Limb (tissue), 2 donors: ENCODE measurements at regions not wholly inside any gene's neighbourhood (a gene's known extent, or its start where the extent isn't known, plus 50 kb on each side); places are given as distances from the start of the nearest gene placed in this dataset.
"Not testable (repeated sequence)": the region's sequence is repeated elsewhere in the genome, so short reads cannot be mapped to it uniquely, and the experiment has no call there.

ENCODE experiments used
- DNase-seq, 2 donors: peaks; one replicate each; pipeline ENCODE4 v3.0.0-alpha.2; 2016; ENCODE audit errors: extremely low spot score in 2 of 2

DNA sequence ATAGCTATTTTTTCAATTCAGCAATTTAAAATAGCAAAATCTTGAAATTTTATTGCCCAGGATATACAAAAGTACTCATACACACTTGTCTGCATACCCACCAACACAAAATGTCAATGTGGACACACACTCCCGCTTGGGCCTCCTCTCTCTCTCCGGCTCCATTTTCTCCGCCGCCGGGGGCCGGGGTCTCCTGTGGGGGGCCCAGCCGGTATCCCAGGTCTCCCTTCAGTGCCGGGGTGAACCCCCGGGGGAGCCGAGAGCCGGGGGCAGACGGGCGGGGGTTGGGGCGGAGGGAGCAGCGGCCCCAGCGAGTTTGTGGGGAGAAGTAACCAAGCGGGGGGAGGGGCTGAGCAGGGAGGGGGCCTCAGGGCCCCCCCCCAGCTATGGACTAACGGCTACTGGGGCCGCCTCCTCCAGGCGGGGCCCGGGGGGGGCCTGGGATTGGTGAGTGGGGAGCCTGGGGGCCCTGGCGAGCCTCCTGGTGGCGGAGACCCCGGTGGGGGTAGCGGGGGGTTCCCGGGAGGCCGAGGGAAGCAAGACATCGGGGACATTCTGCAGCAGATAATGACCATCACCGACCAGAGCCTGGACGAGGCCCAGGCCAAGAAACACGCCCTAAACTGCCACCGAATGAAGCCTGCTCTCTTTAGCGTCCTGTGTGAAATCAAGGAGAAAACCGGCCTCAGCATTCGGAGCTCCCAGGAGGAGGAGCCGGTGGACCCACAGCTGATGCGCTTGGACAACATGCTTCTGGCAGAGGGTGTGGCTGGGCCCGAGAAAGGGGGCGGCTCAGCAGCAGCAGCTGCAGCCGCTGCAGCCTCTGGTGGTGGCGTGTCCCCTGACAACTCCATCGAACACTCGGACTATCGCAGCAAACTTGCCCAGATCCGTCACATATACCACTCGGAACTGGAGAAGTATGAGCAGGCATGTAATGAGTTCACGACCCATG lies 56.6 kb downstream of the CHST2 start:
- DNase-seq, result not testable (repeated sequence)

DNA sequence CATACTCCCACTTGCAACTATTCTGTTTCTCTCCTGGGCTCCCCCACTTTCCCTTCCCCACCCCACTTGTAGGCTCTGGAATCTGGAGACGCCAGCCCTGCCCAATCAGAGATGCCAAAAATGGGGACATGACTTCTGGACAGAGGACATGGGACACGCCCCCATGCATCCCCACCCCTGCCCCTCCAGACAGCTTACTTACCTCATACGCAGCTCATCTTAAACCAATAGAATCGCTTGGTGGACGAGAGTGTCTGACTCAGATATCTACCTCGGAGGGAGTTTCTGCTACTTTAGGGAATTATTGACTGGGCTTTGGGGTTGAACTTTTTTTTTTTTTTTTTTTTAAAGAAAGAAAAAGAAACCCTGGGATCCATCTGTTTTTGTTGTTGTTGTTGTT lies 58.4 kb downstream of the CHST2 start:
- not testable (repeated sequence) for DNase-seq

DNA sequence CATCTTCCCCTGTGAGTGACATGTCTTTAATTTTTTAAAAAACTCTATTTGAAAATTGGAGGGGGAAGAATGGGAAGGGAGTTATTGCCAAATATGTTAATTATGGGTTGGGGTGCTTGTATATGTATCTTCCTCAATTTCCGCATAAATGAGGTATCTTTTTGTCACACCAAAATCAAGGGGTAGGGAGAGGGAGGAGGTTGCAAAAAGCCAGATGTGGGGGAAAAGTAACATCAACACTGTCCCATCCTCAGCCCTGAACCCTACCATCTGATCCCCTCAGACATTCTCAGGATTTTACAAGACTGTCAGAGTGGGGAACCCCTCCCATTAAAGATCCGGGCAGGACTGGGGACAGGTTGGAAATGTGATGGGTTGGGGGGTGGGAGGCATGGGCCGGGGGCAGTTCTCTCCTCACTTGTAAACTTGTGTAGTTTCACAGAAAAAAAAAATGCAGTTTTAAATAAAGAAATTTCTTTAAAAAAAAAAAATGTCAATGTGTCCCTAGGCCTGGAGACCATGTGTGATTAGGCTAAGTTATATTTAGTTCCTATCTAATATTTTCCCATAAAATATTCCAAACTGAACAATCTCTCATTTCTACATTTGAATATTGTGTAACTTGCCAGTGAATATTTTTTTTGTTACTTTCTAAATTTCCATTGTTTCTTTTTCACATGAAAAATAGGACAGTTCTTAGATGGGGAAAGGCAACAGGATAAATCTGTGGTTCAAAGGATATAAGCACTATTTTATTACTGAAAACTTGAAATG lies 59.4 kb downstream of the CHST2 start:
- not testable (repeated sequence) for DNase-seq

DNA sequence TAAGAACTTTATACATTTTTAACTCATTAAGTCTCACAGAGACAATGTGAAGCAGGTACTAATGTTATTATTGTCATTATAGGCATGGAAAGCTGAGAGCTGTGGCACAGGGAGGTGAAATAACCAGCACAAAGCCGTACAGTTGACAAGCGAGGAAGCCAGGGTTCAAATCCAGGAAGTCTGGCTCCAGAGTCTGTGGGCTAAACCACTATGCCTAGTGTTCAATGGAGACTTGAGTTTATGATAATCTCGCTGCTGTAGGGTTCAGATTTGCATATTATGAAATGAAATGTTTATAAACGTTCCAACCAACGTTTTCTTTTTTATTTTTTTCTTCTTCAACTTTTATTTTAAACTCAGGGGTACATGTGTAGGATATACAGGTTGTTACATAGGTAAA lies 60.0 kb downstream of the CHST2 start:
- DNase-seq, result no peak

DNA sequence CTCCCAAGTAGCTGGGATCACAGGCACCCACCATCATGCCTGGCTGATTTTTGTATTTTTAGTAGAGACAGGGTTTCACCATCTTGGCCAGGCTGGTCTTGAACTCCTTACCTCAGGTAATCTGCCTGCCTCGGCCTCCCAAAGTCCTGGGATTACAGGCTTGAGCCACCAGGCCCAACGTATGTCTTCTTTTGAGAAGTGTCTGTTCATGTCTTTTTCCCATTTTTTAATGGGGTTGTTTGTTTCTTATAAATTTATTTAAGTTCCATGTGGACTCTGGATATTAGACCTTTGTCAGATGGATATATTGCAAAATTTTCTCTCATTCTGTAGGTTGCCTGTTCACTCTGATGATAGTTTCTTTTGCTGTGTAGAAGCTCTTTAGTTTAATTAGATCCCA lies 61.3 kb downstream of the CHST2 start:
- not testable (repeated sequence) for DNase-seq

DNA sequence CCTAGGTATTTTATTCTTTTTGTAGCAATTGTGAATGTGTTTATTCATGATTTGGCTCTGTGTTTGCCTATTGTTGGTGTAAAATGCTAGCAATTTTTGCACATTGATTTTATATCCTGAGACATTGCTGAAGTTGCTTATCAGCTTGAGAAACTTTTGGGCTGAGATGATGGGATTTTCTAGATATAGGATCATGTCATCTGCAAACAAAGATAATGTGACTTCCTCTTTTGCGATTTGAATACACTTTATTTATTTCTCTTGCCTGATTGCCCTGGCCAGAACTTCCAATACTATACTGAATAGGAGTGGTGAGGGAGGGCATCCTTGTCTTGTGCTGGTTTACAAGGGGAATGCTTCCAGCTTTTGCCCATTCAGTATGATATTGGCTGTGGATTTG lies 62.4 kb downstream of the CHST2 start:
- DNase-seq, result not testable (repeated sequence)

DNA sequence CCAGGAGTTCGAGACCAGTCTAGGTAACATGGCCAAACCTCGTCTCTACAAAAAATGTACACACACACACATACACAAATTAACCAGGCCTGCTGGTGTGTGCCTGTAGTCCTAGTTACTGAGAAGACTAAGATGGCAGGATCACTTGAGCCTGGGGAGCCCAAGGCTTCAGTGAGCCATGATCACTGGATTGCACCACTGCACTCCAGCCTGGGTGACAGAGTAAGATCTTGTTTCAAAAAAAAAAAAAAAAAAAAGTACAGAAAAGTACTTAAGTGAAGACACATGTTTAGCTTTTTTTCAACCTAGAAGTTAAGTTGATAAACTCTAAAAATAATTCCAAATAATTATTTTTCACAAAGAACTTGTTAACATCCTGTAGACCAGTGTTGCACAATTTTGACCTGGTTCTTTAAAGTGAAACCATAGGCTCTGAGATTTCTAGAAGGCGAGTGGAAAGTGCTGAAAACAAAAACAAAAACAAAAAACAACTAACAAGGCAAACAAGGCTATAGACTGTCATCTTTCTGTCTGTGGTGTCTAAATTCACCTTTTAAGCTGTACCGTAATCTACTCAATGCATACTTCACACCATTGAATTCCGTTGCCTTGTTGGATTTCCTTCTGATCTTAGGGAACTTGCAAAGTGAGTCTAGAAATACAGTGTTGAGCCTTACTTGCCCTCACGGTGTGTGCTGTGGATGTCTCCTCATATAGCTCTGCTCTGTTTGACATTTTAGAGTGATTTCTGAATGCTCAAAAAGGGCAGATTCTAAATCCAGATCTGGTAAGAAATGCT lies 63.5 kb downstream of the CHST2 start:
- no peak for DNase-seq

DNA sequence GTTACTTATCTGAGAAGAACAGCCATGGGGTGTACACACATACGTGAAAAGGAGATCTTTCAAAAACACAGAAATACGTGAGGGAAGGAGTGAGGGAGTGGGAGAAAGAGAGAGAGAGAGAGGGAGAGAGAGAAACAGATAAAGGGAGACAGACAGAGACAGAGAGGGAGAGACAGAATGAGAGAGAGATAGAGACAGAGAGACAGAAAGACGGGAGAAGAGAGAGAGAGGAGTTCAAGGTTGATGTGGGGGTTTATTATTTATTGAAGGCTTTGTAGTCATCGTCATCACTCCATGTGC lies 64.0 kb downstream of the CHST2 start:
- no peak for DNase-seq

DNA sequence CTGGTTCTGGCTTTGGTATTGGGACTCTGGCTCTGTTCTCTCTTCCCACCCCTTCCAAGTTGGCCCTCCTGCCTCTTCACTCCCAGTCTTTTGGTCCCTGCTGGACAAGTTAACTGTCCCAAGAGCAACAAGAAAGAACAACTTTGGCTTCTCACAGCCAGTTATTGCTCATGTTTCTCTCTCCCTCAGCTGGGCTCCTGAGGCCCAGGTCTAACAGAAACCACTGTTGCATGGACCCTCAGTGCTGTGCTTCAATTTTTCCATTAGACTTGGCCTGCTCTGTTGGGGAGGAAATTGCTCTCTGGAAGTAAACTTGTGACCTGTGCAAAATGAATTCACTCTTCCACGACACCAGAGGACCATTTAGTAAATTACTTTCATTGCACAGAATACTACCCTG lies 64.5 kb downstream of the CHST2 start:
- DNase-seq, result no peak

DNA sequence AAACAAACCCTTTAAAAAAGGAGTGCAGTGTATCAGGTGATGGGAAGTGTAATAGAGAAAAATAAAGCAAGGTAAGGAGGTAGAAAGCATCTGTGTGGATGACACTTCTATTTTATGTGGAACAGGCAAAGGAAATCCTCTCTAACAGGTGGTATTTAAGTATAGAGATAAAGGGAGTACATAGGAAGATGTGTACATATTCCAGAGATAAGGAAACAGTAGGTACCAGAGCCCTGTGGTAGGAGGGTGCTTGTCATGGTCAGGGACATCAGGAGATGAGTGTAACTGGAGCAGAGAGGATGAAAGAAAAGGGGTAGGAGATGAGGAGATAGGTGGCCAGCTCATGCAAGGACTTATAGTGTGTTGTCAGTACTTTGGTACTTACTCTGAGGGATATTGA lies 65.8 kb downstream of the CHST2 start:
- no peak for DNase-seq

DNA sequence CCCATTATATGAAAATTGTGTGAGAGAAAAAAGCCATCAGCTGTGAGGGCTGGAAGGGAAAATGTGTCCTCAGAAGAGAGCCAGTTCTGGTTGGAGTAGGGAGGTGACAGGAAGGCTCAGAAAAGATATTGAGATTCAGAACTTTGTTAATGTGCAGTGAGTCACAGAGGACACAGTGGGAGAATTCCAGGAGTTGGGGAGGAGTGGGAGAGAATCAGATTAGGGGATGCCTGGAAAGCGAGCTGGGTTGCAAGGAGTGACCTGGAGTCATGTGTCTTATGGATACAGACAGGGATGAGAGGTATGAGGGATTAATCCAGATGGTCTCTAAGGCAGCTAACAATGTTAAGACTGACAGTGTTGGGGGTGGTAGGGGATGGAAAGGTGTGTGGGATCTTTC lies 67.5 kb downstream of the CHST2 start:
- DNase-seq, result no peak

DNA sequence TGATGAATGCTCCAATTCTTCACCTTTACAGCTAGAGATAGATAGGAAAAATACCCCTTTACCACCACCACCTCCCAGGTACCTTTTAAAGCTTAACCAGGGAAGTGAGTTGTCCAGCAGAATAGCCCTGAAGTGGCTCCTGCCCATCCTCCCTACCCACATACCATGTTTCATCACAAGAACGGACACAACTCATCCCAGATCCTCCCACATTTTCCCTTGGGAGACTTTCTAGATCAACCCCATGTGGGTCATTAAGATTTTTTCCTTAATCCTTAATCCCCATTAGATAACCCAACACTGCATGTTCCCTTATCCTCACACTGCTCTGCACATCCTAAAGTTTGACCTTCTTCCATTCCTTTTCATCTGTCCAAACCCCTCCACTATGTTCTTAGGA lies 69.3 kb downstream of the CHST2 start:
- DNase-seq, result no peak

DNA sequence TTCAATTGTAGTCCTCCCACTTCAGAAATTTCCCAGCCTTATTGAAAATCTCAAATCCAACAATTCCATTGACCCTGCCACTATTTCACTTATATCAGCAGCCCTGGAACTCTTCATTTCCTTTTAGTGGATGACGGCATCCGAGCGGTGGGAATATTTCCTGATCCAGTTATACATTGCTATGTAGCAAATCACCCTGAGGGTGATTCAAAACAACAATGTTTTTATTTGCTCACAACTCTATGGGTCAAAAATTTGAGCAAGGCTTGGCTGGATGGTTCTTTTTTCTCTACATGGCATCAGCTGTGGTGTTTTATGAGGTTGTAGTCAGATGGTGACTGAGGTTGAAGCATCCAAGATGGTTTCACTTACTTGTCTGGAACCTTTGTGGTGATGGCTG lies 70.5 kb downstream of the CHST2 start:
- DNase-seq, result no peak

DNA sequence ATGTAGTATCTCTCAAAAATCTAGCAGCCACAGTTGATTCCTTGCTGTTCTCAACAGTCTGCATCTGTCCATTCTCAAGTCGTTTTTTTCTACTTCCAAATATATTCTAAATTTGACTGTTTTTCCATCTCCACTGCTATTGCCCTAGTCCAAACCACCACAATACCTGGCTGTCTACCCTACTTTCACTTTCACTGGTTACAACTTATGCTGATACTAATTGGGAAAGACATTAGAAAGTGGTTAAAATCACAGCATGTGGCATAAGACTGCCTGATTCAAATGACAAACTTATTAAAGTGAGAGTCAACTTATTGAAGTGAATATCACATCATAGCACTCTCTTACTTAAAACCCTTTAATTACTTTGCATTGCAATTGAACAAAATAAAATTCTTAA lies 72.6 kb downstream of the CHST2 start:
- no peak for DNase-seq

DNA sequence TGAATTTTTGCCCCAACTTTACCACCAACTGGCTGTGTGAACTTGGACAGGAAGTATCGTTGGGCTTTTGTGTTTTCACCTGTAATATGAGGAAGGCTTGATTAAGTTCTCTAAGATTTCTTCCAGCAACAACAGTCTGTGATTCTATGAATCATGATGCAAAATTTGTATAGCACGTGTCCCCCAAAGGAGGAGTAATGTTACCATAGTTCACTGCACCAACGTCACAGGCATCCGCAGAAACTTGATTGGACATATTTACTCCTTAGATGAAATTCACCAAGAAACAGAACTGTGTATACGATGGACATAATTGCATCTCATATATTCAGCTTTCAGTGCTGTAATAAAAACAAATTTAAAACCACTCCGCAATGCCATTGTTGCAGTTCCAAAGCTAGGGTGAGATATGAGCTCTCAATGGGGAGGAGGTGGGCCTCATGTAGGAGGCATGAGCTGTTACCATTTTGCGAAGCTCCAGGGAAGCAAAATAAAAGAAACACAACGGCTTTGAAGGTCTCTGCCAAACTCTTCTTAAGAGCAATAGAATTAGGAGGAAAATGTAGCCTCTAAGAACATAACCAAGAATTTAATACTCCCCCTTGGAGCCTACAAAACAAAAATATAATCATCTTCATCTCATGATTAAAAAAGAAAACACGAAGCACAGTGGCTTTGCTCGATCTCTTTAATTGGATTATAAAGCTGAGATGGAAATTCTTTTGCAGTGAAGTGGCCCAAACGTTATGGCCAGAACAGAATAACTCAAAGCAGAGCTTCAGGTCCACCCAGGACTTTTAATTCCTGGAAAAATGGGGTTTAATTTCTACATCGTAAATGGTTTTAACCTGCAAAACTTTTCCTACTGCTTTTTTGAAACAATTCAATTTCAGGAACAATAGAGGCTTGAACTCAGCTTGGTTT lies 80.7 kb downstream of the CHST2 start:
- DNase-seq, result peak in 1 of 2 donors; percentile 45

DNA sequence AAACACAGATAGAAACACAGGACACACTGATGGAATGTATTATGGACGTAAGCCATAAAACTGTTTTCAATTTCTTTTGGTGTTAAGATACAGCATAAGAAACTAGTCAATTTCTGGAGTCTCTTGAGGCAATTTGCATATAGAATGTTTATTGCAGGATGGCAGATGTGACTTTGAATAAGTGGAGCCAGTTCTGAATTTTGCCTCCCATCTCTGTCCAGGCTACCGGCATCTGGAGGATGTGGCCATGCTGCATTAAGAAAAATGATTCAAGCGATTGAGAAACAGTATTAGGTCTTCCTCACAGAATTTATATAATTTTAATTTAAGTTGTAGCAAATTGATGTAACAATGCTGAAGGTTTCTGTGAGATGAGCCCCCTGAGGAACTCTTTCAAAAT lies 81.5 kb downstream of the CHST2 start:
- no peak for DNase-seq

DNA sequence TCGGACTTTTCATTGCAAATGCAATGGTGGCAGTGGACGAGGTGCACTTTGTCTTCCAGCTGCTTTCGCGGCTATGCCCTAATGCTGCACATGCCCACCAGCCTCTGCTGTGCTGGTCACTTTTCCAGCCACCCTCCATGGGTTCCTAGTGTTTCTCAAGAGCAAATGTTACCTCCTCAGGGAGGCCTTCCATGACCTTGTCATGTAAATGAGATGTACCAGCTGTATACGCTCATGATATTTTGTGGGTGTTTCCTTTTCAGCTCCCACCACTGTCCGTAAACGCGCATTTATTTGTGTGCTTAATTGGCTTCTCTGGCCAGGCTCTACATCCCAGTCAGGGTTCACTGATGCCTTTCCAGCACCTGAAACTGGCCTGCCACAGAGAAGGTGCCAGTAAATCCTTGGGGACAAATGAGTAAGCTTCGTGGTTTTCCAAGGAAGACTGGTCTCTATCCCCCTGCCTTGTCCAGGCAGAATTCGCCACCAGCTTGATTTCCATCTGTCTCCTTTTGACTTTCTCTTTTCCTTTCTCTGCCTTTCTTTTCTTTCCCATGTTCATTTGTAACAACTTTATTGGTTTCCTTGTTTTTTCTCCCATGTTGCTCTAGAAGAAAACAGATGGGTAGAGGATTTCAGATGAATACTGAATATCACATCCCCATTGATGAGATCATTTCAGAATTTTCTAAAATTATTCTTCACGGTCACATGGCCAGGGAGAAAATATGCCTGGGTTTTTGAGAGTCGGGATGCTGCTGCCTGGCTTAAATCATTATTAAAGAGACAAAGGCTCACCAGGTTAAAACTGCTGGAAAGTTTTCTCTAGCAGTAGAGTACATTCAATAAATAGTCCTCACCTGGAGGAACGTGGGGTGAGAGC lies 82.5 kb downstream of the CHST2 start:
- DNase-seq, result no peak

DNA sequence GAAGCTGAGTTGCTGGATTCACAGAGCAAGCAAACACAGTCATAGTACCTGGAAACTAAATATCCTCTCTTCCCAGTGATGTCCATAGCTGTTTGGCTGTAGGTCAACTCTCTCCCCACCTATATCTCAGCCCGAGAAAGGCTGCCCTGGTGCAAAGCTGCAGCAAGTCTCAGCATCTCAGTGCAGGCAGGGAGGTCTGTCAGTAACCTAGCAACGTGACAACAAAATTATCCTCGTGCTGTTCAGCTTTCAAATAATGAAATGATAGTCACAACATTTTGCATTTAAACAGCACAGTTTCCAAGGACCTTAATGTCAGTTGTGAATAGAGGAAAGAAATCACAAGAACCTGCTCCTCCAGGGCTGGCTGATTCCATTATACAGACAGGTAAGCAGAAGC lies 83.6 kb downstream of the CHST2 start:
- no peak for DNase-seq

DNA sequence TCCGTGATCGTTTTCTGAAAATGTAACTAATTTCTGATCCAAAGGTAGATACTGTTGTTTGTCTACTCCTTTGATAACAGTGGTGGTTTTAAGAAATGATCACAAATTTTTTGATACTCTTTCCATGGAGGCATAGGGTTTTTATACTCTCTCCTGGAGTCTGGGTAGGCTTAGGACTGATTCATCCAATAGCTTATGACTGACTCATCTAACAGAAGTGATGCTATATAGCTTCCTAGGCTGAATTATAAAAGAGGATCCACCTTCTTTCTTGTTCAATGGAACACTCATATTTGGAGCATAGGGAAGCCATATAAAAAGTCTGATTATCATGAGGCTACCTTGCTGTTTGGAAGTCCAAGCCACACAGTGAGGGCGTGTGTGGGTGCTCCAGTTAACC lies 84.3 kb downstream of the CHST2 start:
- DNase-seq, result no peak

DNA sequence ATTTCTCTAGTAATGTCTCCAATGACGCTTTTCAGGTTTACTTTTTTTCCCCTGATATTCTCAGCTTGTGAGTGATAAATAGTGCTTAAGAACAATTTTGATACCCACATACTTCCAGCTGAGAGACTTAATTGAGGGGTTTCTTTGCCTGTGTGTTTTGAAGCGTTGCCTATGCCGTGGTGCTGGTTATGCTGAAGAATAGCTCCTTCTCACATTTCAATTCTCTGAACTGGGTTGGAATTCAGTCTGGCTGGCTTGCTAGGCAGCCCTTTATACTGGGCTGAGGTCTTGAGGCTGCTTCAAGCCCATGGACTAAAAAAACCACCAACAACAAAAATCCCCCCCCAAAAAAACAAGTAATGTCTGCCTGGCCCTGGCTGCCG lies 87.4 kb downstream of the CHST2 start:
- no peak for DNase-seq
